Body of pancreas (tissue), 4 donors: ENCODE measurements at regions not wholly inside any gene's neighbourhood (a gene's known extent, or its start where the extent isn't known, plus 50 kb on each side); places are given as distances from the start of the nearest gene placed in this dataset.
"Not testable (repeated sequence)": the region's sequence is repeated elsewhere in the genome, so short reads cannot be mapped to it uniquely, and the experiment has no call there.

Experiments
- ATAC-seq: fragments of 150-250 bp; one replicate; pipeline ENCODE4 v1.9.1; 2016
- DNase-seq, 4 donors: peaks; one replicate each; pipeline ENCODE4 v3.0.0-alpha.2; 2019
- H3K27ac ChIP-seq, 4 donors: fragments of 200-600 bp; sonication (generic); 1 replicate in 3 of 4; 2 replicates in 1 of 4; pipeline versions ENCODE4 v1.5.1 to v1.6.1; 2016 to 2019; ENCODE audit warnings: mild to moderate bottlenecking in 1 of 4, mixed read lengths in 1 of 4, moderate library complexity in 1 of 4
- H3K27me3 ChIP-seq, 2 donors: fragments of 200-600 bp; sonication (generic); one replicate each; pipeline ENCODE4 v1.6.0; 2016; ENCODE audit warnings: mild to moderate bottlenecking in 1 of 2
- H3K36me3 ChIP-seq, 2 donors: fragments of 200-600 bp; sonication (generic); replicated peaks in 1 of 2; 2 replicates each; pipeline ENCODE4 v1.5.1; 2016; ENCODE audit warnings: low read depth in 2 of 2; ENCODE audit not compliant: insufficient read depth in 1 of 2
- H3K4me1 ChIP-seq: fragments of 200-600 bp; sonication (generic); one replicate; pipeline ENCODE4 v1.6.0; 2016
- H3K4me3 ChIP-seq, 2 donors: fragments of 200-600 bp; sonication (generic); 1 replicate in 1 of 2; 2 replicates in 1 of 2; pipeline ENCODE4 v1.5.1; 2016 to 2019
- H3K9me3 ChIP-seq, 3 donors: fragments of 200-600 bp; sonication (generic); 1 replicate in 2 of 3; 2 replicates in 1 of 3; pipeline ENCODE4 v1.5.1; 2016
- CTCF ChIP-seq, 7 experiments: fragments of 450-650 bp in 4 of 7; fragments of 200-600 bp in 3 of 7; sonication (generic) in 3 of 7; IDR thresholded peaks; one replicate each; pipeline ENCODE4 v1.5.1; 2016 to 2019; ENCODE audit warnings: antibody characterized with exemption in 7 of 7
- POLR2A ChIP-seq, 3 donors: fragments of 450-650 bp; IDR thresholded peaks; one replicate each; pipeline ENCODE4 v1.6.1; 2016; ENCODE audit warnings: antibody characterized with exemption in 3 of 3, mild to moderate bottlenecking in 2 of 3
- WGBS, 2 donors: methylation state at CpG; one replicate each; pipeline ENCODE4 v1.1.5; 2017; 5-methylcytosine and 5-hydroxymethylcytosine counted together
- intact Hi-C: fragments of 100-400 bp; cut with DNase I; formaldehyde crosslinking; loops from one replicate; pipeline ENCODE4 v1.15.1; 2023

- Histone ChIP-seq H3K36me3 (no peaks in the 10 kb centered on the region), H3K4me1 (no peaks in the 10 kb centered on the region), H3K4me3 (no peak overlapping the region), H3K27me3 (no peaks in the 10 kb centered on the region), H3K27ac (no peak overlapping the region), H3K9me3 (no peaks in the 10 kb centered on the region)
- TF ChIP-seq POLR2A (IDR thresholded peaks at IDR 0.05) (no peak), CTCF (IDR thresholded peaks at IDR 0.05) (no peak)
- ATAC-seq (no peak), DNase-seq (no peak)
- intact Hi-C loops = no loop called here
- 58 to 66% methylated on average over 2 of the region's 2 CpGs for WGBS, 2 donors
These were observed 887.0 kb downstream of the NR2F1-AS1 start for GRCh38 chr5:92694067-92694466.

GRCh38 chr5:92691955-92692354 is 889.1 kb downstream of the NR2F1-AS1 start:
- H3K9me3 ChIP-seq, H3K27me3 ChIP-seq, intact Hi-C loops, H3K4me1 ChIP-seq, H3K4me3 ChIP-seq, H3K27ac ChIP-seq, H3K36me3 ChIP-seq, ATAC-seq, DNase-seq: not testable (repeated sequence)
- WGBS, 2 donors = 71 to 80% methylated on average over 5 of the region's 5 CpGs

DNA sequence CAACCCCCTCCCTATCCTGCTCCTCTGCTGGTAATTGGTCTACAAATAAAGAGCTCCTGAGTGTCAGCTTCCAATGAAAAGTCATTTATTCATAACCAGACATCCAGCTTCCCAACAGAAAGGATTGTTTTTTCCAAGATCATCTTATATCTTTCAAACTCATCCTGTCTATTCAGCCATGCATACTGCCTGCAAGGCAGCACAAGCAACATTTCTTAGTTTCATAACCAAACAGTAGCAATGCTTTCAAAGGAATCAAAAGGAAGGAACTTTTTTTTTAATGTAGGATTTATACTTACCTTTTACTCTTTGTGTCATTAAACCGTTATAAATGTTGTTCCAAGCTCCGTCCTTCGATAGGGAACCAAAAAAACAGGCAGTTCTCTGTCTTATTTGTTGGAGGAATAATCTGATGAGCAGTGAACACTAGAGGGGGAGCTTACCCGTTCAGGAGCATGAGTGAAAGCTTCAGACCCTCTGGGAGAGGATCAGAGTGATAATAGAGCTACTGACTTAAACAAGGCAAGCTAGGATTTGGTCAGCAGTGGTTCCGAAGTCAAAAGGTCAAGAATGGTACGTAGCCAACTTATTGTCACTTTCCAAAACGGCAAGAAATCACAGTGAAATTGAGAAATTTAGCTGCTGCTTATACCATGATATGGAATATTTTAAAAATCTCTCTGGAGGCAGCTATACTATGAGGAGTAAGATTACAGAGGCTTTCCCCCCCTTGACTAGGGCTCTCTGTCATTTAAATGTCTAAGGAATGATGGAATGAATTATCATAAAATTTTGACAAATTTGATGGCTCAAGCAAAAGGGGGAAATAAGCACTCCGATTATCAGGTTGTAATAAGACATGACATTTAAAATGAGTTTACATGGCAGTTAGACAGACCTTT is 892.9 kb downstream of the NR2F1-AS1 start:
- Histone ChIP-seq H3K4me1 (no peaks in the 10 kb centered on the region), H3K9me3 (no peaks in the 10 kb centered on the region), H3K36me3 (no peaks in the 10 kb centered on the region), H3K4me3 (no peak overlapping the region), H3K27ac (no peak overlapping the region), H3K27me3 (no peaks in the 10 kb centered on the region)
- no peak for ATAC-seq
- no peak for DNase-seq
- intact Hi-C loops = no loop called here
- WGBS, 2 donors = 35 to 40% methylated on average over 8 of the region's 8 CpGs
- no peak for TF ChIP-seq POLR2A (IDR thresholded peaks at IDR 0.05)
- TF ChIP-seq CTCF (IDR thresholded peaks at IDR 0.05) = no peak

GRCh38 chr5:92678640-92679039 is 902.4 kb downstream of the NR2F1-AS1 start:
- intact Hi-C loops = no loop called here
- Histone ChIP-seq H3K4me3 (no peak overlapping the region), H3K27ac (no peak overlapping the region), H3K4me1 (no peaks in the 10 kb centered on the region), H3K27me3 (no peaks in the 10 kb centered on the region), H3K36me3 (no peaks in the 10 kb centered on the region), H3K9me3 (no peaks in the 10 kb centered on the region)
- ATAC-seq (no peak), DNase-seq (peak in 1 of 4 donors; percentile 9)
- peak in 2 of 7 experiments; percentile 1 to 6 for TF ChIP-seq CTCF (IDR thresholded peaks at IDR 0.05)
- TF ChIP-seq POLR2A (IDR thresholded peaks at IDR 0.05) = no peak
- 55 to 68% methylated on average over 2 of the region's 2 CpGs for WGBS, 2 donors

GRCh38 chr5:92676215-92677165 is 904.5 kb downstream of the NR2F1-AS1 start:
- DNase-seq (no peak), ATAC-seq (no peak)
- H3K36me3 ChIP-seq = no peaks in the 10 kb centered on the region
- H3K9me3 ChIP-seq = no peaks in the 10 kb centered on the region
- 68 to 76% methylated on average over 8 of the region's 8 CpGs for WGBS, 2 donors
- no peak overlapping the region for H3K4me3 ChIP-seq
- no peaks in the 10 kb centered on the region for H3K4me1 ChIP-seq
- H3K27me3 ChIP-seq = no peaks in the 10 kb centered on the region
- intact Hi-C loops = no loop called here
- TF ChIP-seq CTCF (IDR thresholded peaks at IDR 0.05) = no peak
- TF ChIP-seq POLR2A (IDR thresholded peaks at IDR 0.05) = no peak
- H3K27ac ChIP-seq = no peak overlapping the region
